Natural killer cell (primary cell): ENCODE measurements at regions not wholly inside any gene's neighbourhood (a gene's known extent, or its start where the extent isn't known, plus 50 kb on each side); places are given as distances from the start of the nearest gene placed in this dataset.

Experiments
- ATAC-seq, 3 donors: fragments of 150-1000 bp in 2 of 3; fragments of 200-7000 bp in 1 of 3; cut with Tn5 transposase; 1 replicate in 1 of 3; 2 replicates in 2 of 3; pipeline ENCODE4 v1.10.0; 2021; ENCODE audit warnings: mild to moderate bottlenecking in 2 of 3, moderate library complexity in 2 of 3
- DNase-seq, 2 donors: peaks; one replicate each; pipeline versions ENCODE4 v3.0.0 to v3.0.0-alpha.2; 2013 to 2021; ENCODE audit warnings: mixed read lengths in 1 of 2
- H3K27ac ChIP-seq: one replicate; pipeline ENCODE4 v1.5.1; 2013; ENCODE audit warnings: mild to moderate bottlenecking, low read length
- H3K27me3 ChIP-seq: one replicate; pipeline ENCODE4 v1.6.1; 2013; ENCODE audit warnings: low read length; ENCODE audit not compliant: control insufficient read depth, insufficient read depth
- H3K36me3 ChIP-seq: one replicate; pipeline ENCODE4 v1.6.1; 2013; ENCODE audit warnings: low read length; ENCODE audit not compliant: control insufficient read depth, insufficient read depth
- H3K4me1 ChIP-seq: one replicate; pipeline ENCODE4 v1.6.1; 2013; ENCODE audit warnings: low read length; ENCODE audit not compliant: control insufficient read depth, insufficient read depth
- H3K4me3 ChIP-seq: one replicate; pipeline ENCODE4 v1.5.1; 2013; ENCODE audit warnings: low read length
- H3K9me3 ChIP-seq: one replicate; pipeline ENCODE4 v1.6.1; 2013; ENCODE audit warnings: low read length; ENCODE audit not compliant: control insufficient read depth, insufficient read depth
- H3K27ac Mint-ChIP-seq, 2 donors: one replicate each; pipeline ENCODE4 v1.8.0; 2022; ENCODE audit warnings: mild to moderate bottlenecking in 2 of 2, mixed read lengths in 2 of 2, moderate library complexity in 1 of 2
- H3K27me3 Mint-ChIP-seq, 2 donors: one replicate each; pipeline ENCODE4 v1.8.0; 2022; ENCODE audit warnings: low read depth in 2 of 2, mixed read lengths in 2 of 2
- H3K36me3 Mint-ChIP-seq: one replicate; pipeline ENCODE4 v1.8.0; 2022; ENCODE audit warnings: mixed read lengths
- H3K4me1 Mint-ChIP-seq, 2 donors: one replicate each; pipeline ENCODE4 v1.8.0; 2022; ENCODE audit warnings: mixed read lengths in 2 of 2
- H3K4me3 Mint-ChIP-seq: one replicate; pipeline ENCODE4 v1.8.0; 2022; ENCODE audit warnings: mild to moderate bottlenecking, moderate library complexity, mixed read lengths
- H3K9me3 Mint-ChIP-seq, 2 donors: one replicate each; pipeline ENCODE4 v1.8.0; 2022; ENCODE audit warnings: mixed read lengths in 2 of 2
- WGBS: methylation state at CpG from one replicate; pipeline ENCODE4 v1.1.7; 2013; ENCODE audit warnings: missing lambda C conversion rate; ENCODE audit not compliant: insufficient coverage; 5-methylcytosine and 5-hydroxymethylcytosine counted together
- intact Hi-C: fragments of 100-400 bp; cut with micrococcal nuclease; formaldehyde crosslinking; loops from one replicate; pipeline ENCODE4 v1.14.2; 2022
- TF ChIP-seq, protein P1 (sequence below): fragments of 200-600 bp; IDR thresholded peaks from one replicate; pipeline ENCODE4 v1.8.0; 2022; ENCODE audit warnings: antibody characterized with exemption

- WGBS = 100% methylated on average over 2 of the region's 3 CpGs
Observed at GRCh38 chr17:71883845-71884244, 237.0 kb upstream of the SOX9 start.

GRCh38 chr17:71885662-71886061 lies 235.2 kb upstream of the SOX9 start:
- Mint-ChIP-seq H3K27ac (no peak overlapping the region), H3K4me1 (no peaks in the 10 kb centered on the region), H3K9me3 (peaks cover 10 to 15% of the 10 kb centered on the region in 2 donors), H3K27me3 (no peaks in the 10 kb centered on the region), H3K4me3 (no peak overlapping the region), H3K36me3 (no peaks in the 10 kb centered on the region)
- no peaks in the 10 kb centered on the region for H3K4me1 ChIP-seq
- no peak overlapping the region for H3K27ac ChIP-seq
- no peaks in the 10 kb centered on the region for H3K9me3 ChIP-seq
- intact Hi-C loops = no loop called here
- TF ChIP-seq, protein P1, sequence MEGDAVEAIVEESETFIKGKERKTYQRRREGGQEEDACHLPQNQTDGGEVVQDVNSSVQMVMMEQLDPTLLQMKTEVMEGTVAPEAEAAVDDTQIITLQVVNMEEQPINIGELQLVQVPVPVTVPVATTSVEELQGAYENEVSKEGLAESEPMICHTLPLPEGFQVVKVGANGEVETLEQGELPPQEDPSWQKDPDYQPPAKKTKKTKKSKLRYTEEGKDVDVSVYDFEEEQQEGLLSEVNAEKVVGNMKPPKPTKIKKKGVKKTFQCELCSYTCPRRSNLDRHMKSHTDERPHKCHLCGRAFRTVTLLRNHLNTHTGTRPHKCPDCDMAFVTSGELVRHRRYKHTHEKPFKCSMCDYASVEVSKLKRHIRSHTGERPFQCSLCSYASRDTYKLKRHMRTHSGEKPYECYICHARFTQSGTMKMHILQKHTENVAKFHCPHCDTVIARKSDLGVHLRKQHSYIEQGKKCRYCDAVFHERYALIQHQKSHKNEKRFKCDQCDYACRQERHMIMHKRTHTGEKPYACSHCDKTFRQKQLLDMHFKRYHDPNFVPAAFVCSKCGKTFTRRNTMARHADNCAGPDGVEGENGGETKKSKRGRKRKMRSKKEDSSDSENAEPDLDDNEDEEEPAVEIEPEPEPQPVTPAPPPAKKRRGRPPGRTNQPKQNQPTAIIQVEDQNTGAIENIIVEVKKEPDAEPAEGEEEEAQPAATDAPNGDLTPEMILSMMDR = no peak
- H3K27me3 ChIP-seq = no peaks in the 10 kb centered on the region
- no peak overlapping the region for H3K4me3 ChIP-seq
- ATAC-seq (no peak), DNase-seq (no peak)
- H3K36me3 ChIP-seq = no peaks in the 10 kb centered on the region

More at GRCh38 chr17:71883845-71884244, 237.0 kb upstream of the SOX9 start:
- Mint-ChIP-seq H3K4me3 (no peak overlapping the region), H3K27me3 (no peaks in the 10 kb centered on the region), H3K36me3 (no peaks in the 10 kb centered on the region), H3K9me3 (peaks cover 9 to 12% of the 10 kb centered on the region in 2 donors), H3K27ac (no peak overlapping the region), H3K4me1 (no peaks in the 10 kb centered on the region)
- Histone ChIP-seq H3K9me3 (no peaks in the 10 kb centered on the region), H3K27ac (no peak overlapping the region), H3K4me1 (no peaks in the 10 kb centered on the region), H3K27me3 (no peaks in the 10 kb centered on the region), H3K4me3 (no peak overlapping the region), H3K36me3 (no peaks in the 10 kb centered on the region)
- DNase-seq = no peak
- ATAC-seq = no peak
- intact Hi-C loops = no loop called here
- TF ChIP-seq, protein P1 = no peak

GRCh38 chr17:71899317-71899716 lies 221.5 kb upstream of the SOX9 start:
- no peak for DNase-seq
- Mint-ChIP-seq H3K27me3 (no peaks in the 10 kb centered on the region), H3K4me3 (no peak overlapping the region), H3K9me3 (peaks cover 6 to 14% of the 10 kb centered on the region in 2 donors), H3K36me3 (peaks cover 6% of the 10 kb centered on the region), H3K4me1 (no peaks in the 10 kb centered on the region), H3K27ac (no peak overlapping the region)
- intact Hi-C loops = no loop called here
- no peak for ATAC-seq
- TF ChIP-seq, protein P1 = no peak
- H3K27ac ChIP-seq = no peak overlapping the region
- H3K36me3 ChIP-seq = no peaks in the 10 kb centered on the region
- H3K4me1 ChIP-seq = no peaks in the 10 kb centered on the region
- peaks cover 3% of the 10 kb centered on the region for H3K9me3 ChIP-seq
- H3K27me3 ChIP-seq = no peaks in the 10 kb centered on the region
- no peak overlapping the region for H3K4me3 ChIP-seq
- 77% methylated on average over 3 of the region's 4 CpGs for WGBS

- Histone ChIP-seq H3K4me3 (no peak overlapping the region), H3K4me1 (no peaks in the 10 kb centered on the region), H3K27ac (no peak overlapping the region), H3K36me3 (no peaks in the 10 kb centered on the region), H3K9me3 (no peaks in the 10 kb centered on the region), H3K27me3 (no peaks in the 10 kb centered on the region)
- Mint-ChIP-seq H3K4me3 (no peak overlapping the region), H3K27me3 (no peaks in the 10 kb centered on the region), H3K9me3 (peaks cover 6 to 17% of the 10 kb centered on the region in 2 donors), H3K27ac (no peak overlapping the region), H3K36me3 (peaks cover 6% of the 10 kb centered on the region), H3K4me1 (no peaks in the 10 kb centered on the region)
- 91% methylated on average over 3 of the region's 6 CpGs for WGBS
- TF ChIP-seq, protein P1 = no peak
- no peak for DNase-seq
- intact Hi-C loops = no loop called here
- no peak for ATAC-seq
Observed at GRCh38 chr17:71900621-71901229, 220.1 kb upstream of the SOX9 start.
